T-helper 17 cell (primary cell): ENCODE measurements at regions not wholly inside any gene's neighbourhood (a gene's known extent, or its start where the extent isn't known, plus 50 kb on each side); places are given as distances from the start of the nearest gene placed in this dataset.

Source experiments
- ATAC-seq: fragments of 150-1000 bp; cut with Tn5 transposase; 2 replicates; pipeline ENCODE4 v1.10.0; 2021; ENCODE audit warnings: mild to moderate bottlenecking, moderate library complexity
- DNase-seq, 3 donors: peaks; one replicate each; pipeline versions ENCODE4 v3.0.0 to v3.0.0-alpha.2; 2020 to 2021
- H3K9me3 ChIP-seq: one replicate; pipeline ENCODE4 v1.7.0; 2013; ENCODE audit warnings: low read length, mild to moderate bottlenecking; ENCODE audit not compliant: control insufficient read depth, poor library complexity, severe bottlenecking
- H3K27ac Mint-ChIP-seq: one replicate; pipeline ENCODE4 v1.8.0; 2022; ENCODE audit warnings: mild to moderate bottlenecking, moderate library complexity, mixed read lengths
- H3K27me3 Mint-ChIP-seq: one replicate; pipeline ENCODE4 v1.8.0; 2022; ENCODE audit warnings: mixed read lengths
- H3K36me3 Mint-ChIP-seq: one replicate; pipeline ENCODE4 v1.8.0; 2022; ENCODE audit warnings: low read depth, mixed read lengths
- H3K4me1 Mint-ChIP-seq: one replicate; pipeline ENCODE4 v1.8.0; 2022; ENCODE audit warnings: mild to moderate bottlenecking, mixed read lengths
- H3K4me3 Mint-ChIP-seq: one replicate; pipeline ENCODE4 v1.8.0; 2022; ENCODE audit warnings: mild to moderate bottlenecking, moderate library complexity, mixed read lengths

DNA sequence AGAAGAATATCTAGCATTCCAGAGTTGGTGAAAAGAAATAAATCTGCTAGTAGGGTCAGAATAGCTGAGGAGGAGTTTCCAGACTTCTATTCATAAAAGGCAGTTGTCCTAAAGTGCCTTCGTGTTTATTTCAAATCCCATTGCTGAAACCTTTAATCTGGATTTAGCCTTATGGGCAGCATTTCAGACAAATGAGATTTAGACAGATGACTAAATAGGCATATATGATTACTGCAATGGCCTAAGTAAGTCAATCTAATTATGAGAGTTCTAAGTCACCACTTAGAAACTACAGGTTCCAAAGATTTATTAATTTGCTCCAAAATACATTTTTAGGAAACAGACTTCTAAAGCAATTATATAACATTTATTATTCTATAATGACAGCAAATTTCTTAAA, 368.7 kb downstream of the LIG4 start:
- DNase-seq (no peak), ATAC-seq (no peak)
- Mint-ChIP-seq H3K36me3 (no peaks in the 10 kb centered on the region), H3K27me3 (no peaks in the 10 kb centered on the region), H3K4me3 (no peak overlapping the region), H3K27ac (no peak overlapping the region), H3K4me1 (no peaks in the 10 kb centered on the region)
- H3K9me3 ChIP-seq: no peaks in the 10 kb centered on the region

- DNase-seq: no peak
- Mint-ChIP-seq H3K36me3 (no peaks in the 10 kb centered on the region), H3K27me3 (no peaks in the 10 kb centered on the region), H3K4me1 (no peaks in the 10 kb centered on the region), H3K27ac (no peak overlapping the region), H3K4me3 (no peak overlapping the region)
- H3K9me3 ChIP-seq: no peaks in the 10 kb centered on the region
- no peak for ATAC-seq
Observed at GRCh38 chr13:107845911-107846310, 369.4 kb downstream of the LIG4 start.

- DNase-seq: no peak
- H3K27ac Mint-ChIP-seq: no peak overlapping the region
- no peaks in the 10 kb centered on the region for H3K36me3 Mint-ChIP-seq
- no peak for ATAC-seq
- H3K4me1 Mint-ChIP-seq: no peaks in the 10 kb centered on the region
- no peak overlapping the region for H3K4me3 Mint-ChIP-seq
- no peaks in the 10 kb centered on the region for H3K9me3 ChIP-seq
- H3K27me3 Mint-ChIP-seq: no peaks in the 10 kb centered on the region
Observed at GRCh38 chr13:107843681-107844080, 371.7 kb downstream of the LIG4 start.

DNA sequence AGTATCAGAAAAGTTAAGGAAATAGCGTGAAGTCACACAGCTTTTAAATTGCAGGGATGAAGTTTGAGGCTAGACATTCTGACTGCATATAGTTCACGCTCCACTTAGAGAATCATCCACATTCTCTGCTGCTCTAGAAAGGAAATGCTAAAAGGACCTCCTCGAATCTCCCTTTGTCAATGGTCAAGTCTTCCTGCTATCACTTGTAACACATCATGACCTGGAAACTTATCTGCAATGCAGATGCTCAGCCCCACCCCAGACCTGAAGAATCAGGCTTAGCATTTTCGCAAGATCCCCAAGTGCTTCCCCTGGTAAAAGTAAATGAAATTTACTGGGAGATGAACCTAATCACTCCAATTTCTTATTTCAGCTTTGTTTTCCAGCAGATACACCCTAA, 372.1 kb downstream of the LIG4 start:
- ATAC-seq: no peak
- no peak for DNase-seq
- H3K36me3 Mint-ChIP-seq: no peaks in the 10 kb centered on the region
- no peaks in the 10 kb centered on the region for H3K4me1 Mint-ChIP-seq
- H3K9me3 ChIP-seq: no peaks in the 10 kb centered on the region
- H3K27me3 Mint-ChIP-seq: no peaks in the 10 kb centered on the region
- H3K27ac Mint-ChIP-seq: no peak overlapping the region
- H3K4me3 Mint-ChIP-seq: no peak overlapping the region

DNA sequence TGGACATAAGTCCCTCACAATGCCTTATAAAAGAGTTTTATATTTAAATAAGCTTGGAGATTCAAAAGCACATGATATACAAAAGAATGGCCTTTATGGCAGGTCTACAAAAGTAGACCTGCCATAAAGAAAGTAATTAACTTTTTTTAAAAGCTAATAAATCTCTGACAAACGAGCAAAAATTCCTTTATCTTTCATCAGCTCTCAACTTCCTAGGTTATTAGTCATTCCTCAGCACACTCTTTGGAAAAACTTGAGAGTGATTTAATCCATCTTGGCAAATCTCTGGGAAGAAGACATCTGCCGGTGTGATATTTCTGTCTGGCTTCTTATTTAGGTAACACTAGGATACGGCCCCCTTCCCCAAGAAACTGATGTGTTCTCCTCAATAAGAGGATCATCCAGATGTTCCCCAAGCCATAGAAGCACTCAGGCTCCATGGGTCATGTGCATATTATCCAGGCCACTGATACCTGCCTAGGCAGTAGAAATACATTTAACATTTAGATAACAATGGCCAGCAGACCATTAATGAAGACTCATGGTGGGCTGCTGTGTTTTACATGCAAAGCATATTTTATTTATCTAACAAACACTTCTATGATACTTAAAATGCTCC, 372.7 kb downstream of the LIG4 start:
- no peaks in the 10 kb centered on the region for H3K9me3 ChIP-seq
- ATAC-seq (no peak), DNase-seq (no peak)
- H3K27me3 Mint-ChIP-seq: no peaks in the 10 kb centered on the region
- H3K4me1 Mint-ChIP-seq: no peaks in the 10 kb centered on the region
- no peaks in the 10 kb centered on the region for H3K36me3 Mint-ChIP-seq
- H3K27ac Mint-ChIP-seq: no peak overlapping the region
- H3K4me3 Mint-ChIP-seq: no peak overlapping the region

DNA sequence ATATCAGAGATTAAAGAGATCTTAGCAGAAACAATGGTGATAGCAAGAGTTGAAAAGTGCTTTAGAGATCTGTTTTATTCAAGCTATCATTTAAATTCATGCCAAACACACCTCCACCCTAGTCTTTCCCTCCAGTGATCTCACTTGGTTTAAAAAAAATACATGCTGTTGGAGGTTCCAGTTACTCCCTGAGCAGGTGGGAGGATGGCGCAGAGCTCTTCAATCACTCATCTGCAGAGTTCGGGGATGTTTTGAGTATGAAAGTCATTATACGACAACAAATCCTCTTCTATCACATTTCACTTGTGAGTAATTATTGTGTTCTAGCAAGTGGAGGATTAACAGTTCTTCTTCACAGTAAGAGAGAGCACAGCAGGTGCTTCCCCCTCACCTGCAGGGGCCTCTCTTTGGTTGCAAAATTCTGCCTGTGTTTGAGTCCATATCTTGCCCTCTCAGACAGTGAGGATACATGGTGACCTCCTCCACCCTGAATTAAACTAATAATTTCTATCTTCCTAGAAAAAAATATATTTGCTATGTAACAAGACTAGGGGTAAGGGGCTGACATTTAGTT, 376.7 kb downstream of the LIG4 start:
- H3K9me3 ChIP-seq: no peaks in the 10 kb centered on the region
- Mint-ChIP-seq H3K4me1 (no peaks in the 10 kb centered on the region), H3K27me3 (no peaks in the 10 kb centered on the region), H3K27ac (no peak overlapping the region), H3K4me3 (no peak overlapping the region), H3K36me3 (no peaks in the 10 kb centered on the region)
- no peak for DNase-seq
- no peak for ATAC-seq

- no peaks in the 10 kb centered on the region for H3K9me3 ChIP-seq
- Mint-ChIP-seq H3K27ac (no peak overlapping the region), H3K4me3 (no peak overlapping the region), H3K27me3 (no peaks in the 10 kb centered on the region), H3K4me1 (no peaks in the 10 kb centered on the region), H3K36me3 (no peaks in the 10 kb centered on the region)
- DNase-seq: no peak
- ATAC-seq: no peak
Observed at GRCh38 chr13:107836685-107837084, 378.7 kb downstream of the LIG4 start.

DNA sequence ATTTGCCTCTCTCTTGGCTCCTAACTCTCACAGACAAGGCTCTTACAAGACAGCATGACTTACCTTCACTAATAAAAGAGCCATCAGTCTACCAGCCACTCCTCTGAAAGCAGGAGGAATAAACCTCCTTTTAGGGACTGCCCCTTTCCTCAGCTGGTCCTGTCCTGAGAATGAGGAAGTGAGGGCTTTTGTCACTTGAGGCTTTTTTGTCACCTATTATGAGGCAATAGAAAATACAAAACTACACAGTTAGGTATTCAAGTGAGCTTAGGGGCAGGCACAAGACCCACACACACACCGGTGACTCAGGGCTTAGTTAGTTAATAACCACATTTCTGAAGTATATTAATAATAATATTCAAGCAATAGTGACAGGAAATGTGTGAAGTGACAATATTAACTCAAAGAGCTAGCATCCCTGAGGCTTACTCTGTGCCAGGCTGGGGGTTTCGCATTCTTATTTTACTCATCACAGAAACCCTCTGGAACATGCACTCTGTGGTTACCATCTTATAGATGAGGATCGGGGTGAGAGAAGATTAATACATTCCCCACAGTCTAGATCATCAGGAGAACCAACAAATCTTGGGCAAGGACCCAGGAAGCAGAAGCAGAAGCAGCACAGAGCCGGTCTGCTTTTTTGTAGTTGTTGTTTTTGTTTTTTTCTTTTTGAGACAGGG, 379.9 kb downstream of the LIG4 start:
- Mint-ChIP-seq H3K4me3 (no peak overlapping the region), H3K27me3 (no peaks in the 10 kb centered on the region), H3K36me3 (no peaks in the 10 kb centered on the region), H3K27ac (no peak overlapping the region), H3K4me1 (no peaks in the 10 kb centered on the region)
- no peaks in the 10 kb centered on the region for H3K9me3 ChIP-seq
- ATAC-seq (no peak), DNase-seq (no peak)

DNA sequence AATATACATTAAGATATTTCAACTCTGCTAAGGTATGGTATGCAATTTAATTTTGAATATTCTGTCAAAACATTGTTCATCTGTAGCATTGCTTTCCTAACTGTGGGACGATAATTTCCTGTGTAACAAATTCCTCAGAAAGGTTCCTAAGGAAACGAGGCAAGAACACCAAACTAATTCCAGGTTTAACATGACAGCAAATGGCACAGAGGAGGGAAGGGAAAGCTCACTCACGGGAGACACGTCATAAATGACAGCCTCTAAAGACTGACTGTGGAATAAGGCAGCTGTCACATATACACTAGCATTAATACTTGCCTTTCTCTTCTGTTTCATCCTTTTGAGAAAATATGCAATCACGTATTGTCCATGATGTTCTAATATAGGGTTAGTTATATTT, 380.6 kb downstream of the LIG4 start:
- no peak overlapping the region for H3K4me3 Mint-ChIP-seq
- H3K9me3 ChIP-seq: no peaks in the 10 kb centered on the region
- H3K27ac Mint-ChIP-seq: no peak overlapping the region
- DNase-seq (no peak), ATAC-seq (no peak)
- no peaks in the 10 kb centered on the region for H3K27me3 Mint-ChIP-seq
- H3K4me1 Mint-ChIP-seq: no peaks in the 10 kb centered on the region
- H3K36me3 Mint-ChIP-seq: no peaks in the 10 kb centered on the region

- no peak overlapping the region for H3K4me3 Mint-ChIP-seq
- no peaks in the 10 kb centered on the region for H3K36me3 Mint-ChIP-seq
- no peaks in the 10 kb centered on the region for H3K4me1 Mint-ChIP-seq
- H3K9me3 ChIP-seq: no peaks in the 10 kb centered on the region
- DNase-seq (no peak), ATAC-seq (no peak)
- no peak overlapping the region for H3K27ac Mint-ChIP-seq
- H3K27me3 Mint-ChIP-seq: no peaks in the 10 kb centered on the region
Observed at GRCh38 chr13:107834281-107834680, 381.1 kb downstream of the LIG4 start.

DNA sequence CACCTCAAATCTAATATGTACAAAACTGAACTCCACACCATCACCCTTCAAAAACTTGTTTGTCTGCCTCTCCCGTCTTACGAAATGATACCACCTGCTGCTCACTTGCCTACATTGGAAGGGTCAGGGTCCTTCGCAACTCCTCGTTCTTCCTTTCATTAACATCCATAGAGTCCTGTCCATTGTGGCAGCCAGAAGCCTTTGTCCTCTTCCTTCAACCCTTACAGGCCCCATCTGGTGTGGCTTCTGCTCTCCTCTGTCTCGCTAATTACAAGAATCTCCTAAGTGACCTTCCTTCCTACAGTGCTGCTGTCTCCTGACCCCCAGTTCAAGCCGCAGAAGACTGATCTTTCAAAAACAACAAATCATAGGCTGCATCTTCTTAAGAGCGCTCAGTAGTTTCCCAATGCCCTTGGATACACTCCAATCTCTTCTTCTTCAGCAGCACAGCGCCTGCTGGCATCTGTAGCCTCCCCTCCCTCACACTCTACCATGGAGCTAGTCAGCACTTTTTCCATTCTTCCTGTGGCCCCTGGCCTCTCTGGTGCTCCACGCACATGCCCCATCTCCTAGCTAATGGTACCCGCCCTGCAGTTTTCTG, 382.7 kb downstream of the LIG4 start:
- DNase-seq: no peak
- no peak overlapping the region for H3K4me3 Mint-ChIP-seq
- H3K36me3 Mint-ChIP-seq: no peaks in the 10 kb centered on the region
- H3K4me1 Mint-ChIP-seq: no peaks in the 10 kb centered on the region
- no peak overlapping the region for H3K27ac Mint-ChIP-seq
- no peaks in the 10 kb centered on the region for H3K27me3 Mint-ChIP-seq
- ATAC-seq: no peak
- H3K9me3 ChIP-seq: no peaks in the 10 kb centered on the region

- Mint-ChIP-seq H3K27me3 (no peaks in the 10 kb centered on the region), H3K4me3 (no peak overlapping the region), H3K4me1 (no peaks in the 10 kb centered on the region), H3K36me3 (no peaks in the 10 kb centered on the region), H3K27ac (no peak overlapping the region)
- H3K9me3 ChIP-seq: no peaks in the 10 kb centered on the region
- DNase-seq (no peak), ATAC-seq (no peak)
Observed at GRCh38 chr13:107830804-107831203, 384.5 kb downstream of the LIG4 start.

GRCh38 chr13:107827840-107828549, 387.3 kb downstream of the LIG4 start:
- no peaks in the 10 kb centered on the region for H3K9me3 ChIP-seq
- no peak for ATAC-seq
- no peaks in the 10 kb centered on the region for H3K36me3 Mint-ChIP-seq
- H3K4me3 Mint-ChIP-seq: no peak overlapping the region
- no peak overlapping the region for H3K27ac Mint-ChIP-seq
- DNase-seq: no peak
- H3K4me1 Mint-ChIP-seq: no peaks in the 10 kb centered on the region
- no peaks in the 10 kb centered on the region for H3K27me3 Mint-ChIP-seq
